ENCODE measurements at regions not wholly inside any gene's neighbourhood (a gene's known extent, or its start where the extent isn't known, plus 50 kb on each side); places are given as distances from the start of the nearest gene placed in this dataset.

DNA sequence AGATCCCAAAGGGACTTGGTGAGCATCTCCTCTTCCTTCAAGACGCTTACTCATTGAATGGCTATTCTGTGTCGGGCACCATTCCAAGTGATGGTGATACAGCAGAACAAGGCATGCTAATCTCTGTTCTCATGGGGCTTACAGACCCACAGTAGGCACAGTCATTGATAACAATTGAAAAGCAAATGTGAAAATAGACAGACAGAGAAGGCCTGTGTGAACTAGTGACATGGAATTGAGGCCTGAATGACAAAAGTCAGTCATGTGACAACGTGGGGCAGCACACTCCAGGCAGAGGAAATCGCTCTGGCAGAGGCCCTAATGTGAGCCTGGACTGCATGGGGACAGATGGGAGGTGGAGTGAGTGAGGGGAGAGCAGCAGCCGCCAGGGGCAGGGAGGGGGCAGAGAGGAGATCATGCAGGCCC, 70.7 kb upstream of the CPLX2 start:
- no peaks in the 10 kb centered on the region for H3K79me1 ChIP-seq (ENCODE audit: low read depth, low read length)
- H3K56ac ChIP-seq (replicated peaks; ENCODE audit: insufficient read length, low read depth, low read length): no peak overlapping the region
- no peak overlapping the region for H3K4me3 ChIP-seq (ENCODE audit: extremely low read depth in 1 of 4, insufficient read depth in 2 of 4, low read depth in 3 of 4, low read length in 4 of 4)
- H4K20me1 ChIP-seq (replicated peaks in 1 of 2; ENCODE audit: control insufficient read depth in 1 of 2, insufficient read depth in 2 of 2, low read length in 2 of 2): peaks cover 0 to 6% of the 10 kb centered on the region in 2 experiments
- POLR2A ChIA-PET (ENCODE audit: partially characterized antibody): no interaction called here
- H3K4me2 ChIP-seq (ENCODE audit: insufficient read depth in 1 of 2, low read depth in 2 of 2, low read length in 2 of 2): no peak overlapping the region
- H3K27ac ChIP-seq (ENCODE audit: low read depth, low read length): no peak overlapping the region
- no peak overlapping the region for H3K14ac ChIP-seq (ENCODE audit: insufficient read length)
- no peak overlapping the region for H2BK15ac ChIP-seq (ENCODE audit: low read length)
- H3K9ac ChIP-seq (replicated peaks in 1 of 4; ENCODE audit: extremely low read depth in 1 of 4, low read depth in 3 of 4, low read length in 3 of 4): no peak overlapping the region
- no peak overlapping the region for H4K5ac ChIP-seq (ENCODE audit: insufficient read length, low read depth, low read length)
- H3K36me3 ChIP-seq (ENCODE audit: control insufficient read depth in 2 of 4, insufficient read depth in 4 of 4, low read length in 3 of 4): no peaks in the 10 kb centered on the region
- H2AFZ ChIP-seq (ENCODE audit: low read length): no peak overlapping the region
- CTCF ChIA-PET (ENCODE audit: partially characterized antibody): interaction anchor here (0.6 to 5.3 kb wide), 6 partner anchors 22 to 107 kb away, joined by 3 to 57 read pairs (median 4); partner anchors contain the start of gene CPLX2
- peaks cover 2 to 12% (median 11%) of the 10 kb centered on the region in 4 experiments; a peak in 6 of 7 replicates for H3K4me1 ChIP-seq (replicated peaks in 1 of 4; ENCODE audit: control insufficient read depth in 3 of 4, insufficient read depth in 4 of 4, low read length in 3 of 4)
- no peak overlapping the region for H4K91ac ChIP-seq (replicated peaks; ENCODE audit: insufficient read length, low read length)
- peaks cover 13% of the 10 kb centered on the region; the same call in 1 of the 2 replicates for H3K23me2 ChIP-seq (ENCODE audit: low read depth, low read length)
- H2BK12ac ChIP-seq (ENCODE audit: low read depth, low read length): no peak overlapping the region
- H3K4ac ChIP-seq (replicated peaks; ENCODE audit: insufficient read length, low read depth, low read length): no peak overlapping the region
- no peak overlapping the region for H2BK5ac ChIP-seq (ENCODE audit: low read depth, low read length)
- WGBS, 2 experiments (ENCODE audit: extremely low coverage in 1 of 2, insufficient coverage in 1 of 2, insufficient read length in 1 of 2, insufficient replicate concordance in 2 of 2, low coverage in 1 of 2, low lambda C conversion rate in 2 of 2, missing lambda C conversion rate in 1 of 2): 69% methylated on average over 5 of the region's 5 CpGs; no CpG with 5 or more reads in 1 of the 2 experiments
- H4K8ac ChIP-seq (ENCODE audit: extremely low read depth, insufficient read depth, low read length): no peak overlapping the region
- peaks cover 3 to 7% (median 7%) of the 10 kb centered on the region in 4 experiments; a peak in 6 of 7 replicates for H3K27me3 ChIP-seq (replicated peaks in 1 of 4; ENCODE audit: control insufficient read depth in 3 of 4, extremely low read depth in 1 of 4, insufficient read depth in 3 of 4, low read length in 3 of 4)
- no peaks in the 10 kb centered on the region for H3K9me3 ChIP-seq (ENCODE audit: insufficient read depth in 2 of 2, low read depth in 1 of 2, low read length in 1 of 2)
- TF ChIP-seq SP1 (IDR thresholded peaks at IDR 0.05; ENCODE audit: low read depth, low read length) (no peak), GTF2F1 (IDR thresholded peaks at IDR 0.05; ENCODE audit: borderline replicate concordance, low read depth, low read length) (no peak), POU5F1 (IDR thresholded peaks at IDR 0.05; ENCODE audit: low read depth, low read length) (no peak), CEBPB (IDR thresholded peaks at IDR 0.05; ENCODE audit: low read depth, low read length) (no peak), BACH1 (IDR thresholded peaks at IDR 0.05; ENCODE audit: low read length) (0 out of 2 replicates have a peak, but pooled peaks have one; percentile 11), JUND (IDR thresholded peaks at IDR 0.05; ENCODE audit: low read length) (no peak), SRF (IDR thresholded peaks at IDR 0.05; ENCODE audit: low read depth, low read length) (no peak)
- TF ChIP-seq, protein P1, sequence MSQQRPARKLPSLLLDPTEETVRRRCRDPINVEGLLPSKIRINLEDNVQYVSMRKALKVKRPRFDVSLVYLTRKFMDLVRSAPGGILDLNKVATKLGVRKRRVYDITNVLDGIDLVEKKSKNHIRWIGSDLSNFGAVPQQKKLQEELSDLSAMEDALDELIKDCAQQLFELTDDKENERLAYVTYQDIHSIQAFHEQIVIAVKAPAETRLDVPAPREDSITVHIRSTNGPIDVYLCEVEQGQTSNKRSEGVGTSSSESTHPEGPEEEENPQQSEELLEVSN (IDR thresholded peaks at IDR 0.05): no peak
- H2BK120ac ChIP-seq (replicated peaks; ENCODE audit: low read depth, low read length): no peak overlapping the region
- DNase-seq (ENCODE audit: low read depth in 1 of 2, low spot score in 2 of 2): no peak
- H3K79me2 ChIP-seq (ENCODE audit: control insufficient read depth in 1 of 2, insufficient read depth in 2 of 2, low read length in 2 of 2): no peaks in the 10 kb centered on the region
- H3K18ac ChIP-seq (ENCODE audit: extremely low read depth, low read length): no peak overlapping the region
- no peak overlapping the region for H2AK5ac ChIP-seq (ENCODE audit: low read depth, low read length)
- no peak overlapping the region for H3K23ac ChIP-seq (ENCODE audit: insufficient read length)
- H2BK20ac ChIP-seq (ENCODE audit: low read length): no peak overlapping the region
- no peak for FAIRE-seq
